H1 (cell line): ENCODE measurements at regions not wholly inside any gene's neighbourhood (a gene's known extent, or its start where the extent isn't known, plus 50 kb on each side); places are given as distances from the start of the nearest gene placed in this dataset.

Experiments used
- ATF2 ChIP-seq: IDR thresholded peaks from 2 replicates; pipeline ENCODE4 v1.6.1; 2012; ENCODE audit warnings: low read length, inconsistent platforms
- CBX5 ChIP-seq: fragments of 300-800, 300-1000 bp; sonication (generic); IDR thresholded peaks from 2 replicates; pipeline ENCODE4 v1.7.1; 2016; ENCODE audit warnings: antibody characterized with exemption, low read length, low read depth
- CHD2 ChIP-seq: IDR thresholded peaks from 2 replicates; pipeline ENCODE4 v1.6.1; 2012; ENCODE audit warnings: low read length, improper control_type of control experiment
- CREB1 ChIP-seq: IDR thresholded peaks from 2 replicates; pipeline ENCODE4 v1.6.1; 2012; ENCODE audit warnings: inconsistent platforms
- CTCF ChIP-seq, 3 experiments: IDR thresholded peaks; 1 replicate in 2 of 3; 2 replicates in 1 of 3; pipeline versions ENCODE4 v1.5.1 to v1.6.1; 2011; ENCODE audit warnings: low read length in 3 of 3, mild to moderate bottlenecking in 3 of 3, inconsistent platforms in 2 of 3, low read depth in 1 of 3, moderate library complexity in 1 of 3; ENCODE audit not compliant: insufficient read depth in 1 of 3; ENCODE audit errors: control extremely low read depth in 1 of 3
- E2F6 ChIP-seq: IDR thresholded peaks from 2 replicates; pipeline ENCODE4 v1.6.1; 2012; ENCODE audit warnings: inconsistent platforms
- EGR1 ChIP-seq: IDR thresholded peaks from 2 replicates; pipeline ENCODE4 v1.6.1; 2011; ENCODE audit warnings: low read depth, low read length, borderline replicate concordance
- EZH2 ChIP-seq: fragments of 200-600 bp; sonication (generic); IDR thresholded peaks from 2 replicates; pipeline ENCODE4 v1.7.1; 2012; ENCODE audit warnings: low read depth, mild to moderate bottlenecking, moderate library complexity, low read length, inconsistent platforms; ENCODE audit not compliant: severe bottlenecking
- JUN ChIP-seq: IDR thresholded peaks from 2 replicates; pipeline ENCODE4 v1.6.1; 2011; ENCODE audit warnings: low read depth, mild to moderate bottlenecking, improper control_type of control experiment, low read length
- POLR2A ChIP-seq, 2 experiments: IDR thresholded peaks; 1 replicate in 1 of 2; 2 replicates in 1 of 2; pipeline ENCODE4 v1.6.1; 2011; ENCODE audit warnings: low read depth in 2 of 2, low read length in 2 of 2, mild to moderate bottlenecking in 2 of 2; ENCODE audit errors: control extremely low read depth in 1 of 2
- POLR2AphosphoS5 ChIP-seq: IDR thresholded peaks from 2 replicates; pipeline ENCODE4 v1.6.1; 2011; ENCODE audit warnings: low read depth, low read length
- RAD21 ChIP-seq, 2 experiments: IDR thresholded peaks in 1 of 2; conservative IDR thresholded peaks in 1 of 2; 2 replicates each; pipeline ENCODE4 v1.6.1; 2011; ENCODE audit warnings: low read depth in 2 of 2, low read length in 2 of 2, improper control_type of control experiment in 1 of 2, inconsistent platforms in 1 of 2, mild to moderate bottlenecking in 1 of 2, moderate library complexity in 1 of 2
- SIN3A ChIP-seq, 2 experiments: IDR thresholded peaks in 1 of 2; conservative IDR thresholded peaks in 1 of 2; 2 replicates each; pipeline ENCODE4 v1.6.1; 2011 to 2012; ENCODE audit warnings: low read length in 2 of 2, improper control_type of control experiment in 1 of 2, low read depth in 1 of 2, mild to moderate bottlenecking in 1 of 2

- TF ChIP-seq RAD21 (IDR thresholded peaks at IDR 0.05 in 1 of 2, conservative IDR thresholded peaks at IDR 0.05 in 1 of 2; ENCODE audit: low read depth in 2 of 2, low read length in 2 of 2) (no peak), POLR2AphosphoS5 (no peak), E2F6 (no peak), CTCF (IDR thresholded peaks at IDR 0.05; ENCODE audit: control extremely low read depth in 1 of 3, insufficient read depth in 1 of 3, low read depth in 1 of 3, low read length in 3 of 3) (no peak), SIN3A (conservative IDR thresholded peaks at IDR 0.05 in 1 of 2, IDR thresholded peaks at IDR 0.05 in 1 of 2; ENCODE audit: low read depth in 1 of 2, low read length in 2 of 2) (no peak), CBX5 (no peak), EZH2 (no peak), CREB1 (no peak), JUN (no peak), CHD2 (no peak), ATF2 (no peak), EGR1 (no peak), POLR2A (IDR thresholded peaks at IDR 0.05; ENCODE audit: control extremely low read depth in 1 of 2, low read depth in 2 of 2, low read length in 2 of 2) (no peak)
These were observed 124.1 kb upstream of the RBM19 start for GRCh38 chr12:114090211-114090610.
